Trophoblast cell (in vitro differentiated cells and primary cell): ENCODE measurements at regions not wholly inside any gene's neighbourhood (a gene's known extent, or its start where the extent isn't known, plus 50 kb on each side); places are given as distances from the start of the nearest gene placed in this dataset.

ENCODE experiments used
- DNase-seq, 2 donors: peaks; one replicate each; pipeline ENCODE4 v3.0.0-alpha.2; 2016
- H2AFZ ChIP-seq: 2 replicates; pipeline ENCODE4 v1.6.1; 2013; ENCODE audit warnings: low read length, moderate library complexity, mild to moderate bottlenecking; ENCODE audit not compliant: insufficient read depth, poor library complexity
- H2AK5ac ChIP-seq: 2 replicates; pipeline ENCODE4 v1.6.1; 2013; ENCODE audit warnings: mild to moderate bottlenecking, low read length
- H2BK120ac ChIP-seq: 2 replicates; pipeline ENCODE4 v1.6.1; 2013; ENCODE audit warnings: low read length, mild to moderate bottlenecking, moderate library complexity; ENCODE audit not compliant: insufficient read depth, poor library complexity
- H2BK12ac ChIP-seq: 2 replicates; pipeline ENCODE4 v1.6.1; 2013; ENCODE audit warnings: mild to moderate bottlenecking, low read length, moderate library complexity
- H2BK5ac ChIP-seq: 2 replicates; pipeline ENCODE4 v1.6.1; 2013; ENCODE audit warnings: low read length, low read depth, moderate library complexity, mild to moderate bottlenecking; ENCODE audit not compliant: poor library complexity
- H3K14ac ChIP-seq: 2 replicates; pipeline ENCODE4 v1.6.1; 2013; ENCODE audit warnings: mild to moderate bottlenecking, low read length
- H3K18ac ChIP-seq: 2 replicates; pipeline ENCODE4 v1.6.1; 2013; ENCODE audit warnings: mild to moderate bottlenecking, low read length
- H3K23ac ChIP-seq: 2 replicates; pipeline ENCODE4 v1.6.1; 2013; ENCODE audit warnings: low read length
- H3K27ac ChIP-seq: 2 replicates; pipeline ENCODE4 v1.5.1; 2013; ENCODE audit warnings: low read depth, mild to moderate bottlenecking, inconsistent platforms, low read length, moderate library complexity
- H3K27me3 ChIP-seq: 2 replicates; pipeline ENCODE4 v1.6.1; 2013; ENCODE audit warnings: inconsistent platforms, mild to moderate bottlenecking, low read length, moderate library complexity; ENCODE audit not compliant: insufficient read depth
- H3K36me3 ChIP-seq, 2 experiments: 1 replicate in 1 of 2; 2 replicates in 1 of 2; pipeline ENCODE4 v1.6.1; 2013; ENCODE audit warnings: low read length in 2 of 2, mild to moderate bottlenecking in 2 of 2, moderate library complexity in 1 of 2; ENCODE audit not compliant: insufficient read depth in 2 of 2, control insufficient read depth in 1 of 2
- H3K4ac ChIP-seq: 2 replicates; pipeline ENCODE4 v1.6.1; 2013; ENCODE audit warnings: low read depth, mild to moderate bottlenecking, low read length, moderate library complexity
- H3K4me1 ChIP-seq, 2 experiments: 1 replicate in 1 of 2; 2 replicates in 1 of 2; pipeline ENCODE4 v1.6.1; 2013; ENCODE audit warnings: low read length in 2 of 2, mild to moderate bottlenecking in 2 of 2, moderate library complexity in 1 of 2; ENCODE audit not compliant: insufficient read depth in 2 of 2, control insufficient read depth in 1 of 2
- H3K4me2 ChIP-seq: 2 replicates; pipeline ENCODE4 v1.6.1; 2013; ENCODE audit warnings: inconsistent platforms, mild to moderate bottlenecking, low read length, moderate library complexity
- H3K4me3 ChIP-seq: 2 replicates; pipeline ENCODE4 v1.5.1; 2013; ENCODE audit warnings: mild to moderate bottlenecking, low read depth, low read length, inconsistent platforms
- H3K79me1 ChIP-seq: one replicate; pipeline ENCODE4 v1.6.1; 2013; ENCODE audit warnings: low read length
- H3K79me2 ChIP-seq: 2 replicates; pipeline ENCODE4 v1.6.1; 2013; ENCODE audit warnings: low read length, mild to moderate bottlenecking; ENCODE audit not compliant: control insufficient read depth, insufficient read depth, poor library complexity
- H3K9ac ChIP-seq: 2 replicates; pipeline ENCODE4 v1.6.1; 2013; ENCODE audit warnings: mild to moderate bottlenecking, low read length
- H3K9me3 ChIP-seq: 2 replicates; pipeline ENCODE4 v1.6.1; 2013; ENCODE audit warnings: low read depth, mild to moderate bottlenecking, control low read depth, inconsistent platforms, low read length; ENCODE audit not compliant: insufficient read depth
- H4K12ac ChIP-seq: 2 replicates; pipeline ENCODE4 v1.6.1; 2013; ENCODE audit warnings: low read depth, mild to moderate bottlenecking, low read length, moderate library complexity
- H4K8ac ChIP-seq: 2 replicates; pipeline ENCODE4 v1.6.1; 2013; ENCODE audit warnings: low read depth, mild to moderate bottlenecking, low read length, moderate library complexity
- H4K91ac ChIP-seq: one replicate; pipeline ENCODE4 v1.6.1; 2013; ENCODE audit warnings: low read depth, mild to moderate bottlenecking, low read length, moderate library complexity
- WGBS: extraction: QIAGEN DNeasy Blood & Tissue Kit; methylation state at CpG from one replicate; pipeline ENCODE4 v1.1.7; 2013; ENCODE audit warnings: missing lambda C conversion rate; ENCODE audit not compliant: insufficient read length, insufficient coverage; ENCODE audit errors: extremely low coverage; 5-methylcytosine and 5-hydroxymethylcytosine counted together

- no peak overlapping the region for H3K9ac ChIP-seq
- no peak overlapping the region for H3K14ac ChIP-seq
- no peaks in the 10 kb centered on the region for H3K4me1 ChIP-seq
- H4K12ac ChIP-seq = no peak overlapping the region
- H3K4me3 ChIP-seq = no peak overlapping the region
- no peak overlapping the region for H3K4me2 ChIP-seq
- no peak overlapping the region for H3K23ac ChIP-seq
- no peak overlapping the region for H3K4ac ChIP-seq
- H2AFZ ChIP-seq = no peak overlapping the region
- no peak overlapping the region for H2BK5ac ChIP-seq
- no peaks in the 10 kb centered on the region for H3K27me3 ChIP-seq
- no peaks in the 10 kb centered on the region for H3K79me2 ChIP-seq
- no peaks in the 10 kb centered on the region for H3K79me1 ChIP-seq
- no peak overlapping the region for H3K27ac ChIP-seq
- no peak overlapping the region for H4K8ac ChIP-seq
- H3K9me3 ChIP-seq = no peaks in the 10 kb centered on the region
- no peak overlapping the region for H2BK120ac ChIP-seq
- H3K18ac ChIP-seq = no peak overlapping the region
- no peak overlapping the region for H2BK12ac ChIP-seq
- no peak for DNase-seq
- no peak overlapping the region for H2AK5ac ChIP-seq
- no peak overlapping the region for H4K91ac ChIP-seq
- H3K36me3 ChIP-seq = no peaks in the 10 kb centered on the region
Observed at GRCh38 chr4:23485801-23486200, 404.0 kb downstream of the PPARGC1A start.

GRCh38 chr4:23484689-23485088 lies 405.2 kb downstream of the PPARGC1A start:
- Histone ChIP-seq H2BK120ac (no peak overlapping the region), H3K18ac (no peak overlapping the region), H3K4me2 (no peak overlapping the region), H3K23ac (no peak overlapping the region), H4K8ac (no peak overlapping the region), H3K14ac (no peak overlapping the region), H4K12ac (no peak overlapping the region), H2AK5ac (no peak overlapping the region), H3K9me3 (no peaks in the 10 kb centered on the region), H2BK5ac (no peak overlapping the region), H3K4ac (no peak overlapping the region), H2BK12ac (no peak overlapping the region), H3K27ac (no peak overlapping the region), H3K79me2 (no peaks in the 10 kb centered on the region), H3K36me3 (no peaks in the 10 kb centered on the region), H3K79me1 (no peaks in the 10 kb centered on the region), H4K91ac (no peak overlapping the region), H2AFZ (no peak overlapping the region), H3K9ac (no peak overlapping the region), H3K27me3 (no peaks in the 10 kb centered on the region), H3K4me3 (no peak overlapping the region), H3K4me1 (no peaks in the 10 kb centered on the region)
- no peak for DNase-seq
- no CpG with 5 or more reads among the region's 4 CpGs for WGBS

GRCh38 chr4:23483320-23483960 lies 406.4 kb downstream of the PPARGC1A start:
- no peaks in the 10 kb centered on the region for H3K79me1 ChIP-seq
- H2BK5ac ChIP-seq = no peak overlapping the region
- H2BK120ac ChIP-seq = no peak overlapping the region
- H3K4me2 ChIP-seq = no peak overlapping the region
- no peak overlapping the region for H3K4me3 ChIP-seq
- H4K8ac ChIP-seq = no peak overlapping the region
- no peaks in the 10 kb centered on the region for H3K9me3 ChIP-seq
- no peaks in the 10 kb centered on the region for H3K4me1 ChIP-seq
- H3K23ac ChIP-seq = no peak overlapping the region
- H3K79me2 ChIP-seq = no peaks in the 10 kb centered on the region
- no peak overlapping the region for H3K14ac ChIP-seq
- no peak overlapping the region for H2AK5ac ChIP-seq
- H4K91ac ChIP-seq = no peak overlapping the region
- H3K18ac ChIP-seq = no peak overlapping the region
- H3K27me3 ChIP-seq = no peaks in the 10 kb centered on the region
- no peak overlapping the region for H2AFZ ChIP-seq
- no peaks in the 10 kb centered on the region for H3K36me3 ChIP-seq
- H2BK12ac ChIP-seq = no peak overlapping the region
- no peak overlapping the region for H3K27ac ChIP-seq
- H4K12ac ChIP-seq = no peak overlapping the region
- no peak for DNase-seq
- no peak overlapping the region for H3K4ac ChIP-seq
- WGBS = no CpG with 5 or more reads among the region's 5 CpGs
- no peak overlapping the region for H3K9ac ChIP-seq

- Histone ChIP-seq H3K4me2 (no peak overlapping the region), H2BK120ac (no peak overlapping the region), H2AFZ (no peak overlapping the region), H3K27ac (no peak overlapping the region), H3K9me3 (no peaks in the 10 kb centered on the region), H2BK5ac (no peak overlapping the region), H3K27me3 (no peaks in the 10 kb centered on the region), H3K36me3 (no peaks in the 10 kb centered on the region), H3K79me1 (no peaks in the 10 kb centered on the region), H4K8ac (no peak overlapping the region), H3K18ac (no peak overlapping the region), H3K4me3 (no peak overlapping the region), H2BK12ac (no peak overlapping the region), H3K4me1 (peaks cover 0 to 5% of the 10 kb centered on the region in 2 experiments), H3K23ac (no peak overlapping the region), H4K12ac (no peak overlapping the region), H2AK5ac (no peak overlapping the region), H3K14ac (no peak overlapping the region), H4K91ac (no peak overlapping the region), H3K9ac (no peak overlapping the region), H3K4ac (no peak overlapping the region), H3K79me2 (no peaks in the 10 kb centered on the region)
- no peak for DNase-seq
- WGBS = no CpG with 5 or more reads among the region's 1 CpG
Observed at GRCh38 chr4:23481566-23481965, 408.3 kb downstream of the PPARGC1A start.
